SKM-1 (cell line): ENCODE measurements at regions not wholly inside any gene's neighbourhood (a gene's known extent, or its start where the extent isn't known, plus 50 kb on each side); places are given as distances from the start of the nearest gene placed in this dataset.
"Not testable (repeated sequence)": the region's sequence is repeated elsewhere in the genome, so short reads cannot be mapped to it uniquely, and the experiment has no call there.

Experiments used
- DNase-seq: peaks from one replicate; lab custom pipeline; 2025; ENCODE audit not compliant: unreplicated experiment; lab: John Stamatoyannopoulos, UW

DNA sequence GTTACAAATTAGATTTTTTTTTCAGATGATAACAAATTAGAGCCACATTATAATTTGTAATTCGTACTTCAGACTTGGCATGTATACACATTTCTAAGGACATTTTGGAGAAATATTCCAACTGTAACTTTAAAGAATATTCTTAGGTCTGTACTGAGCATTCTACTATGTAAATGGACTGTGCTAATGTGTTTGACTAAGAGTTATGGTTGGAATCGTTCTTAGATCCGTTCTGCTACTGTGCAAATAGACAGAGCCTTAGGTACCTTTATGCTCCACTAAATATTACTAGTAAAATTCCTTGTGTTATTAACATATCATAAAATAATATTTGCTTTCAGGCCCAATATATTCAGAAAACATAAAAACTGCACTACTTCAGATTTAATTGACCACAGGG lies 1180.0 kb upstream of the TENM3 start:
- DNase-seq = no peak

DNA sequence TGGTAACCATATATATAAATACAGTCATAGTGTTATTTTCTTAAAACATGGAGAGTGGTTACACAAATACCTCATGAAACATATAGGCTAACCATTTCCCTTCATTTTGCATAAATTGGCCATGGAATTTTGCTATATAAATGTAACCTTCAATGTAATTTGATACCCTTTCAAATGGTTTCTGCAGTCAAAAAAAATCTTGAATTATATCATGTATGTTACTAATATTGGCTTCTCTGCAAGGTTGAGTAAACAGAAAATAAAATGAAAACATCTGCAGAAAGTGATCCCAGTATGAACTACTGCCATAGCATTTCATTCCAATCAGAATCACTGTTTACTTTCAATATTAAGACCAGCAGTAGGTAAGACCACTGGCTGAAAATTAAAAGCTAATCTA lies 1165.9 kb upstream of the TENM3 start:
- DNase-seq = no peak

DNA sequence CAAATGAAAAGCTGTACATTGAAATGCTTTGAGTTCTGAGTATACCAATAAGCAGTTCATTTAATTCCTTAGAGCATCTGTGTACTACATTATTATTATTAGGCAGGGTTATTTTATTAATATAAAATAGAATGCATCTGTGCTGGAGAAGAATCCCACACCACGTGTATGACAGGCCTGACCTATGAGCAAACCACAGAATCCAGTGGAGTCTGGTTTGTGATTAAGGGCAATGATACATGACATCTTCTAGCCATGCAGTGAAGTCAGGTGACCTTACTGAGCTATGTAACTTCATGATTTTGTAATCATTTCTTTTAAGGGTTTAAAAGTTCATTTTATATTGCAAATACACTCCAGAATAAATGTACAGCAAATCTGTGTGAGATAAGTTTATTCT lies 1165.0 kb upstream of the TENM3 start:
- no peak for DNase-seq

DNA sequence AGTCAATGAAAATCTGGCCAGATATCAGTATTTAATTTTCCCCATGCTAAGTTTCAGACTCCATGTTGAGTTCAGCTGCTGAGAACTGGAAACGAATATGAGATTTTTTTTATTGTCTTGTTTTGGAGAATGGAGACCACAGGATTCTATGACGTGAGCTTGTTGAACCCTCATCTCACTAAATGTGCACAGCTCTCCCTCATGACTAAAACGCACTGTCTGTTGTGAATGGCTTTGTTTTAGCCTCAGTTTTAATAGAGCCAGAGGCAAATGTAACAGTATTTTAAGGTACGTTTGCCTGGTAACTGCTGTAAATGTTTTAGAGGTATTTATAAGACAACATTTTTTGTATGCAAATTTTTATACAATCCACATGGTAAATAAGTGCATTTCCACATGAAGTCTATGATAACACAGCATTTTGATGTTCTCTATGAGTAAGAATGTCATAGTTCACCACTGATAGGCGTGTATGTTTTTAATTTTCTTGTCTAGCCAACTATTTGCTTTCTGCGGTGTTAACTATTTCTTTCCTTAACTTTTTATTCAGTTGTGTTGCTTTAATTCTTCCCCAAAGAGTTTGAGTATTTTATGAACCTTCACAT lies 1159.3 kb upstream of the TENM3 start:
- DNase-seq = no peak

DNA sequence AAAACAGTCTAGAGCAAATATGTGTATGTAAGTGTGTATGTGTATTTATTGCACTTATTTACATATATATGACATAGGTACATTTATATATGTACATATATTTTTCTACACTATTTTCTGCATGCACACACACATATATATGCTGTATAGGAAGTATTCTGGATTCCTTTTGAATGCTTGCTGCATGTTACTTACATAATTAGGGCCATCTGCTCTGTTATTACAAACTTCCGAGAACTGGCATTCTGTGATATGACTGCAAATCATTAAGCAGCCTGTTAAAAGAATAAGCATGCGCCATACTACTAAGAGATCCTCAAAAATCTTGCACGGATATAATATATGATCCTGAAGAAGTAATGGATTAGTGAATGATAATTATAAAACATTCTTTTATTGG lies 1157.6 kb upstream of the TENM3 start:
- no peak for DNase-seq

DNA sequence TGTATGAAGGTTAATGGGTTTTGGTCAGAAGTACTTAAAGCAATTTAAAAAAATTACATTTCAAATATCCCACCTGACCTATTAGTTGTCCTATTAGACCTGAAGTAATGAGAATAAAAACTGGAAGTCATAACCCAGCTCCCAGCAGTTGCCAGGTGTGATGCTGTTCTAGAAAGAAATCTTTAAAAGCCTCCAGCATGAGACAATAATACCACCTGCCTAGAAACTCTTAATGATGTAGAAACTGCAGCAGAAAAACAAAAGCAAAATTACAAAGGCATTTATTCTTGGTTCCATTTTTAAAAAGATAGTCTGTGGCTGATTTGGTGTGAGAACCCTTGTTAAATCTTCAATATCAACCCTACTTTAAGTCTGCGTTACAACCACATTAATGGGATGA lies 1137.7 kb upstream of the TENM3 start:
- no peak for DNase-seq

DNA sequence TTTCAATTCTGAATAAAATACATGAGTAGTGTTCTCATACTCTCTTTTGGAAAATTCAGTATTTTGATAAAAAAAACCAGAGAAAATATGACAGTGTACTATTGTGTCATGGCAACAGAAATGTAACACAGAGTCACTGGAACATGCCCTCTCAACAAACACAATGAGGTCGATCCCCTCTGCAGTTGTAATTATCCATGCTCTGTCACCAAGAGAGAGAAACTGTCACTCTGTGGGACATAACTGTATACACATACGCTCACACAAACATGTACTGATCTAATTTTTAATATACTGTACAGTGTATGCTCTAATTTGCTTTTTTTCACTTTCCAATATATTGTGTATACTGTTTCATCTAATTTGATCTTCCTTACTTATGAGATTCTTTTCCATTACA lies 1136.8 kb upstream of the TENM3 start:
- DNase-seq = no peak

DNA sequence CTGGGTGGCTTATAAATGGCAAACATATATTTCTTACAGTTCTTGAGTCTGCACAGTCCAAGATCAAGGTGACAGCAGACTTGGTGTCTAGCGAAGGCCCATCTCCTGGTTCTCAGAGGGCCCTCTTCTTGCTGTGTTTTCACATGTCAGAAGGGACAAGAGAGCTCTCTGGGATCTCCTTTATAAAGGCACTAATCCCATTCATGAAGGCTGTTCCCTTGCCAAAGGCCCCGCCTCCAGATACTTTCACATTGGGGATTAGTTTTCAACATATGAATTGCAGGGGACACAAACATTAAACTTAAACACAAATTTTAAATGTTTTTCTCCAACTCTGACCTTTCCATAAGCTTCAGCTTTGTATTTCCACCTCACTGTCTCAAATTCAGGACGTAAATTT lies 1135.0 kb upstream of the TENM3 start:
- no peak for DNase-seq

DNA sequence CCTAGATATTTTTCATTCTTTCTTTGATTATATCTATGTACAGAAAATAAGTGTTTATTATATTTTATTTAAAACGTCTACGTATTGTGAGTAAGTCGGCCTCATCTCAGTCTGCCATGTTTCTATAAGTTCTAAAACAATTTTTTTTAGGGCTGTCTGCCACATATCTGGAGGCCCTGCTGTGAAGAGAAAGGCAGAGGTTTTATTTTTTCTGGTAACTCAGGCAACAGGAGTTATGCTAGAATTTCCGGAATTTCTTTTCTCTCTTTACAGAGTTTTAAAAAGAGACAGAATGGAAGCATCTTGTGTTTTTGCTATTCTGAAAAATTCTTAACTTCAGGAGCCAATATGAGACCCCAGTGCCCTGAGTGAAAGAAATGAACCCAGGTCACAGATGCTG lies 1124.0 kb upstream of the TENM3 start:
- no peak for DNase-seq

DNA sequence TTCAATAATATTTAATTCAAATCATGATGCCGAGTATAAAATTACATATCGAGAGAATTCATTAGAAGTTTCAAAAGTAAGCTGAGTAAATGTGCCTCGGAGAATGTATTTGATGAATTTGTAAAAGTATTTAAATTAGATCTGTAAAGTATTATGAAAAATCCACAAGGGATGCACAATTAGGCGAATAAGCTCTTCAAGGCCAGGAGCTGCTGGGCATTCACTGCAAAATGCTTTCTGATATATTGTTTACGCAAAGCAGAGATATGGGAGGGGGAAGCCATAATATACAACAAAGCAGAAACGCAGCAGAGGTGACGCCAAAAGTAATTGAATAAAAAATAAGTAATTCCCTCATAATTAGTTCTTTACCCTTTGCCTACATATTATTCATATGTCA lies 1121.5 kb upstream of the TENM3 start:
- DNase-seq = no peak

DNA sequence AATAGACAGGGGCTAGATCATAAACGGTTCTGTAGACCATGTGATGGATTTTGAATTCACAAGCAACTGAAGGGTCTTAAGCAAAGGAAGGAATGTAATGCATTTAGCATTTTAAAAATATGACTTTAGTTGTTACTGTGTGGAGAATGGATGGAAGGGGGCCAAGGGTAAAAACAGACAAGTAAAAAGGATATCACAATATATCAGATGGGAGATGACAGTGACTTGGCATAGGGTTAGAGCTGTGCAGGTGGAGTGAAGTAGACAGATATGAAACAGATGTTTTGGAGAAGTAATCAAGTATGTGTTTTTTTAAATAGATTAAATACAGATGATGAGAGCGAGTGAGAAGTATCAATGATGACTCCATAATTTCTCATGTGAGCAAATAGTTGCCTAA lies 1116.0 kb upstream of the TENM3 start:
- DNase-seq = no peak

DNA sequence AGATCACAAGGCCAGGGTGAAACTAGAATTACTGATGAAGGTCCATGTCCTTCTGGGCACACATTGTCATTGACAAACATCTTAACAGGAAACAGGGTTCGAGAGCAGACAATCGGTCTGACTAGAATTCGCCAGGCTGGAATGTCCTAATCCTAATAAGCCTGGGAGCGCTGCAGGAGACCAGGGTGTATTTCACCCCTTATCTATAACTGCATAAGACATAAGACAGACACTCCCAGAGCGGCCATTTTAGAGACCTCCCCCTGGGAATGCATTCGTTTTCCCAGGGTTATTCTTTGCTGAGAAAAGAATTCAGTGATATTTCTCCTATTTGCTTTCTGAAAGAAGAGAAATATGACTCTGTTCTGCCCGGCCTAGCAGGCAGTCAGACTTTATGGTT lies 1112.9 kb upstream of the TENM3 start:
- DNase-seq = not testable (repeated sequence)

DNA sequence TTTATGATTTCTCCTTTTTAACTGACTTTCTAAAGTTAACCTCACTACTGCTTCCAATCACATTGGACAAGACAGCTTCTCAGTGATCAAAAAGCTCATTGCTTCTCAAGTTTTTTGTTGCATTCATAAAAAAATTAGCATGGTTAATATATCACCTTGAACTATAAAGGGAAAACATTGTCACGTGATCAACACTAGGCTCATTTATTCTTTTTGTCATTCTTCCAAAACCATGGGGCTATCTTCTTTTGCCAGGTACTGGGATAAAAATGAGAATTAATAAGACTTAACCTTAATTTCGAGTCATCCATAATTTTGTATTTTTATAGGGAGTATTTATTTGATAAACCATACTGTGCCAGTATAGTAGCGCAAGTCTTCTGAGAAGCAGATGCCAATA lies 1105.9 kb upstream of the TENM3 start:
- DNase-seq = no peak

DNA sequence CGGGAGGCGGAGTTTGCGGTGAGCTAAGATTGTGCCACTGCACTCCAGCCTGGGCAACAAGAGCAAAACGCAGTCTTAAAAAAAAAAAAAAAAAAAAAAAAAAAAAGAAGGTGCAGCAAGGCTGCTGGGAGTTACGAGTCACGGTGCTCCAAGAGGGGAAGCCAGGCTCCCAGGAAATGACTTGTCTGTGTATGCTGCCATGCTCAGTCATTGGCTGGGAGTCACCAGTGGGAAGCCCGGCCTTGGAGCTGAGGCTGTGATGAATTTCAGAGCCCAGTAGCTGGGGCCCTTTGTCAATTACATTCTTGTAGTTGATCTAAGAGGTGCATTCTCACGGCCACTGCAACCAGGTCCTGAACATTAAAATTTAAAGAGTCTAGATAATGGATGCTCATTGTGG lies 1105.1 kb upstream of the TENM3 start:
- DNase-seq = no peak

DNA sequence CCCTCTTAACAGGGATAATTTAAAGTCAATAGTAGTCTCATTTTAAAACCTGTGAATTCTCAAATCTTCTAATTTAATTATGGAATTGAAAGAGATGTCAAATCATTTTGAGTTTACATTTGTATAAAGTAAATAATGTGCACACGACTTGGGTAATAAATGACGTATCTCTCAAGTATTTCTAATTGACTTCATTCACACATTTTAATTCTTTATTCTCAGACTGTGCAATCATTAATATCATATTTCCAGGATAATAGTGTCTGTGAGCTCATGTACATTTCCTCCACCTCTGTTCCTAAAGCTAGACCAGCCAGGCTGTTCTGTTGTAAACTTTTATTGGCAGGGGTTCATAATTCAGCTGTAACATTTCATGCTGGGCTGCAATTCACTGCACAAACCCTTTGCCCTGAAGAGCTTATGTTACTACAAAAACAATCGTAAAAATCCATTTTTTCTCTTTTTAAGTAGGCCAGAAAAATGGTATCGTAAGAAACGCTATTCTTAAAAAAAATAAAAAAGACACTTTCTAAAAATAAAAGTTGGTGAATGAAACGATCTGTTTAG lies 1103.1 kb upstream of the TENM3 start:
- no peak for DNase-seq

DNA sequence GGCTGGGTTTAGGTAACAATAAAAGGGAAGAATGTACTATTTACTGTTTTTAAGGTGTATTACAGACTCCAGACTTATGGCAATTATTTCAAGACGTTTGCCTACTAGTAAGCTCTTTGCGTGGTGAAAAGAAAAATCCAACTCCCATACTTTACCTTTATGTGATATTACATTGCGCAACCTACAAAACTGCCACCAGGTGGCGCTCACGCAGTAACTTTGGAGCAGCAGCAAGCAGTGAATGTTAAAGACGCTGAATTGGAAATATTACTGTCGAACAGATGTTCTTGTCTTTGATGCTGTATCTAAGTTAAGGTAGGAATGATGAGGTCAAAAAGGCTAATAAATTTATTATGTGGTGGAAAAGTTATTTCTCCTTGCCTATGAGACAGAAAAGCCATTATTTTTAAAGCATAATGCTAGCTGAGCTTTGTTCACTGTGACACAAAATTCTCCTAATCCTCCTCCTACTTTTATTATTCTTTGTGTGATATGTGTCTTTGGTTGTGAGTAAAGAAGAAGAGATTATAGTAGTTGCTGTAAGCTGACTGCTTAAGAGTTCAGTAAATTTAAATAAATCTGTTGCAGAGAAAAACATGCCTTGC lies 1099.8 kb upstream of the TENM3 start:
- peak; percentile 13 for DNase-seq

DNA sequence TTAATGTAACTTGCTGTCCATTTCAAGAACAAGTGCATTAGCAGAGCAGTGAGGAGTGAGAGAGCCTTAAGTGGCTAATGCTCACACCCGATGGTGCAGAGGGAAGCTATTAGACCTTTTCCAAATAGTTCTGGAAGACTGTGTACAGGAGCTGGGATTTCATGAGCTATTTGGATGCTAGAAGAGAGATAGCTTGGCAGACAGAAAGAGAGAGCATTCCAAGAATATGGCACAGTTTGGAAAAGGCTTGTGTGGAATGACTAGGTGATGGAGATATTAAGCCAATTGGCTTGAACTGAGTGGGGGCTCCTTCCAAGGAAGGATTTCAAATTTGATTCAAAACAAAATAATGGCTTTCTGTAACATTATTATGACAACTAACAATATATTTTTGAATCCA lies 1097.2 kb upstream of the TENM3 start:
- no peak for DNase-seq

DNA sequence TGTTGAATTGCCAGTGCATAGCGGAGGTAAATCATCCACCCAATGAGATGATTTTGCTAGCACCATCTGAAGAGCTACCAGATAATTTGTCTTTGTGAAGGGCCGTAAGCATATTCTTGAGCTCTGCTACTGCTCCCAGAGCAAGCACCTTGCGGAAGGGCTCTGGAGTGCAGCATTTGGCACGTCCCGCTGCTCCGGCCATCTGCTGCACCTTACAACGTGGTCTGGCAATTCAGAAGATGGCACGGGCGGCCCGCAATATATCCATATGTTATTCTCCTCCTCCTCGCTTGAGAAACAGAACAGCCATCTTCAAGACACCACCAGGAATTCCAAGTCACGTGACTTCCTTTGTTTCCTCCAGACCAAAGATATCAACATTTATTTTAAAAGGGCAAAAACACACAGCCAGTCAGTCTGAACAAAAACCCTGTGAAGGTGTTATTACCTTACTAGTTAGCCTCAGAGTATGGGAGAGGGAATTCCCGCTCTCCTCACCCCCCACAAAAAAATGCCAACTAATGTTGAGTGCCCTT lies 1095.7 kb upstream of the TENM3 start:
- no peak for DNase-seq

DNA sequence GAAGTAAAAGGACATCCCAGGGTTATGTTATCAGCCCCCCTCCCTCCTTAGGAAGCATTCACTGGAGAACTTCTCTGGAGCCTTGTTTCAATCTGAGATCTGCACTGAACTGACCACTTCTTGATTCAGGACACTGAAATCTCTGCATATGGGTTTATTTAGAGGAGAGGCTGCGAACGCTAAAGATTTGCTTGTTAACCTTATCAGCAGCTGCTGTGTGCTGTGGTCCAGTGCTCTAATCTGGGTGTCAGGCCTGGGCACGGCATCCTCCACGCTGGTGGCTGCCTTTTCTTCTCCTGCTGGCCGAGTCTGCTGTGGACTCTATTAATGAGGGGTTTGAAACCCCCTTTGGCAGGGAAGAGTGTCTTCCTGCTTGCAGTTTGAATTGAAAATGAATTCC lies 1094.7 kb upstream of the TENM3 start:
- DNase-seq = no peak

DNA sequence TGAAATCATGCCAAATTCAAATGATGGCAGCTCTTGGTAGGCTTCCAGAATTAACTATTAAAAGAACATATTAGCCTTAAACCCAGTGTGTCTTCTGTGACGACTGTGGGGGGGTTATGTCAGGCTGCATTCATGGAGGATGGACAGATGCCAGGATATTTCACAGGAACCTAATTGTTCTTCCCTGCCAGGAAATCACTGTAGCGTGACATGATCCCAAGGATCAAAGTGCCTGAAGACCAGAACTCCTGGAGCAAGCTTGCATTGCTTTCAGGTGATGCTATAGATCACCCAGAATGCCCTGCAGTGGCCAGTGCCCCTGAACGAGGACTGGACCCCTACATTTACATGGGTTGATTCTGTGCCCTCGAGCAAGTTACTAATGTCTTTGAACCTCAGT lies 1093.0 kb upstream of the TENM3 start:
- no peak for DNase-seq

DNA sequence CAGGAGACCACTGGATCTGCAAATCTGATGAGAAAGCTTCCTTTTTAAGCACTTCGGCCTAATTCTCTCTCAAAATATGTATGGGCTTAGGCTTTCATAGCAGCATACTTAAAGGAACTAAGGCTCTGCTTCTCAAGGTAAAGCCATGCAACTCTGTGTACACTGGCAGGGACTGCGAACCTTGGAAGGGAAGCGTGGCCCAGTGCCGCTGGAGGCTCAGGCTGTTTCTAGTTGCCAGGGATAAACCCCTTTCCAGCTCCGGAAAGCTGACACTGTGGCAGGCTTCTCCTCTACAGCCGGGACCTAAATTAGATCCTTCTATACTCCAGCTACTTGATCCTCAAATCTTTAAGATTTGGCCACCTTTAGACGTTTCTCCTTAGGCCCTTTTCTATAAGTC lies 1091.3 kb upstream of the TENM3 start:
- DNase-seq = no peak

DNA sequence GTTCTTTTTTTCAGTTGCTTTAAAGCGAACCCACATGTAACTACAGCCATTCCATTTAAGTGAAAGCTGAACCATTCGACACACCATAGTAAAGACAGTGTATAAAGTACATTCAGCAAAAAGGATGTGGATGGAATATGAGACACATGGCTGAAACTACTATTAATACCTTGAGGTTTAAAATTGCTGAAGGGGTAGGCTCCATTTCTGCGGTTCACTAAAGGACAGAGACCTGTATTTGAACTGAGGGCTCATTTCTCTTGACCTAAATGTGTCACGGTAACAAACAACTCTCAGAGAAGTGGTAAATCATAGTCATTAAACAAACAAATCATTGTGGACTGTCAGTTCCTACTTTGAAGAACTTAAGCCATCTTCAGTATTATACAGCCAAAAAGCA lies 1085.6 kb upstream of the TENM3 start:
- DNase-seq = no peak

DNA sequence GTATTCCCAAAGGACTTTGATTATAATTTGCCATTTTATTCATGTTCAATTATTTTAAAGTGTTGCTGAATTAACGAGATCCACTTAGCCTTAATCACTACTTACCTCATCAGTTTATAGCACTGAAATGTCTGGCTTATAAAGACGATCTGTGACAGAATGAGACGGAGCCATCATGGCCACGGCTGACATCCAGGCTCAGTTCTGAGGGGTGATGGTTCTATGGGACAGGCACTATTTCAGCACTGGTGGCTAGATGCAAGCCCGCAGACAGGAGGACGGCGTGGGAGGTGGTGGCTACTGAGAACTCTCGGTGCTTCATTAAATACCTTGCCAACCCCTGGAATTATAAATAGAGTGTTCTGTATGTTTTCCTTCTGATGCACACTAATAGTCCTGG lies 1084.2 kb upstream of the TENM3 start:
- DNase-seq = no peak
